ENCODE measurements at regions not wholly inside any gene's neighbourhood (a gene's known extent, or its start where the extent isn't known, plus 50 kb on each side); places are given as distances from the start of the nearest gene placed in this dataset.

DNA sequence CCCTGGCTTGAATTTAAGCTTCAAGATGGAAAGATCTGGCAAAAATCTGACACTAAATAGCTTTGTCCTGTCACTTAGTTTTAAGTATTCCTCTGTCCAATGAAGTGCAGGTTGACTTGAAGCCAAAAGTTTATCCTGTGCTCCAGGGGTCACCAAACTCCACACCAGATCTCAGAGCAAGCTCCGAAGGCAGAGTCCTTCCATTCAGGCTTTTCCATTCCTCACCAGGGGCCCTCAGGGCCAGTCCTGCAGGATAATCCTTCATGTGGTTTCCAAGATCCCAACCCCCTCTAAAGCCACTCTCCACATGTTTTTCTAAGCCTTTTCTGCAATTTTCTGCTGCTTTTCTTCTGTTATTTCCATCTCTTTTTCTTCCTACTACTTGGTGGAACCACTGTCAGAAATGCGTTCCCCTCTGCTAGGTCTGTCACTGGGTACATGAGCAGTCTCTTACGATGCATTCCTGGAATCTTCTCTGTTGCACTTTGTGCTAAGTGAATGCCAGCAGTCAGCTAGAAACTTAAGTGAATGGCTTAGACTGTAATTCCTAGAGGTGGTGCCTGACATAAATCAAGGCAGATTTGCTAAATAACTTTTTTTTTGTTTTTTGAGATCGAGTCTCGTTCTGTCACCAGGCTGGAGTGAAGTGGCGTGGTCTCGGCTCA lies 251.4 kb downstream of the MSRB3 start:
- Histone ChIP-seq H3K9ac (ENCODE audit: low read depth in 1 of 3, low read length in 3 of 3) (no peak overlapping the region), H3K4me3 (ENCODE audit: low read length in 3 of 3) (no peak overlapping the region), H3K9me3 (ENCODE audit: control insufficient read depth in 3 of 3, low read length in 3 of 3) (no peaks in the 10 kb centered on the region), H3K36me3 (ENCODE audit: control insufficient read depth in 3 of 3, insufficient read depth in 3 of 3, low read length in 3 of 3) (no peaks in the 10 kb centered on the region), H3K27ac (ENCODE audit: low read depth, low read length) (no peak overlapping the region), H3K4me1 (ENCODE audit: control insufficient read depth in 3 of 3, insufficient read depth in 3 of 3, low read length in 3 of 3) (peaks cover 0 to 8% (median 4%) of the 10 kb centered on the region in 3 donors), H3K27me3 (ENCODE audit: control insufficient read depth in 3 of 3, insufficient read depth in 3 of 3, low read length in 3 of 3) (no peaks in the 10 kb centered on the region)

- Histone ChIP-seq H3K4me1 (ENCODE audit: control insufficient read depth in 3 of 3, insufficient read depth in 3 of 3, low read length in 3 of 3) (peaks cover 0 to 8% (median 4%) of the 10 kb centered on the region in 3 donors), H3K9ac (ENCODE audit: low read depth in 1 of 3, low read length in 3 of 3) (no peak overlapping the region), H3K9me3 (ENCODE audit: control insufficient read depth in 3 of 3, low read length in 3 of 3) (no peaks in the 10 kb centered on the region), H3K27me3 (ENCODE audit: control insufficient read depth in 3 of 3, insufficient read depth in 3 of 3, low read length in 3 of 3) (no peaks in the 10 kb centered on the region), H3K4me3 (ENCODE audit: low read length in 3 of 3) (no peak overlapping the region), H3K27ac (ENCODE audit: low read depth, low read length) (no peak overlapping the region), H3K36me3 (ENCODE audit: control insufficient read depth in 3 of 3, insufficient read depth in 3 of 3, low read length in 3 of 3) (no peaks in the 10 kb centered on the region)
Observed at GRCh38 chr12:65532162-65532561, 253.7 kb downstream of the MSRB3 start.

DNA sequence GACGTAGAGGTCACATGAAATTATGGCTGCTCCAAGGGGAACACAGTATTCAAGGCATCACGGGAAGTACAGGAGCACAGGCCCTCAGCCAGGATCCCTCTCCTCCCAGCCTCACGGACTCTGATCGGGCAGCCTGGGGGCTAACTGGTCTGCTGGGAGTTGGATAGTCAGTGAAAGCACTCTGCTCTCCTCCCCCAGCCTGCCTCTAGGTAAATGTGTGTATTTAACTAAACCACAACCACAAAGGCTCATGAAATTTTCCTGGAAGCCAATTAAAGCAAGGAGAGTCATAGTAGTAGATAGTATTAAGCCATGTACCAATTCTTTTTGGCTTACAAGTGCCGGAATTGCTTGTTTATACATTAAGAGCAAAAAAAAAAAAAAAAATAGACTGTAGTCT lies 254.3 kb downstream of the MSRB3 start:
- Histone ChIP-seq H3K9me3 (ENCODE audit: control insufficient read depth in 3 of 3, low read length in 3 of 3) (no peaks in the 10 kb centered on the region), H3K9ac (ENCODE audit: low read depth in 1 of 3, low read length in 3 of 3) (no peak overlapping the region), H3K27ac (ENCODE audit: low read depth, low read length) (no peak overlapping the region), H3K36me3 (ENCODE audit: control insufficient read depth in 3 of 3, insufficient read depth in 3 of 3, low read length in 3 of 3) (no peaks in the 10 kb centered on the region), H3K27me3 (ENCODE audit: control insufficient read depth in 3 of 3, insufficient read depth in 3 of 3, low read length in 3 of 3) (no peaks in the 10 kb centered on the region), H3K4me1 (ENCODE audit: control insufficient read depth in 3 of 3, insufficient read depth in 3 of 3, low read length in 3 of 3) (peaks cover 0 to 8% (median 4%) of the 10 kb centered on the region in 3 donors), H3K4me3 (ENCODE audit: low read length in 3 of 3) (no peak overlapping the region)

DNA sequence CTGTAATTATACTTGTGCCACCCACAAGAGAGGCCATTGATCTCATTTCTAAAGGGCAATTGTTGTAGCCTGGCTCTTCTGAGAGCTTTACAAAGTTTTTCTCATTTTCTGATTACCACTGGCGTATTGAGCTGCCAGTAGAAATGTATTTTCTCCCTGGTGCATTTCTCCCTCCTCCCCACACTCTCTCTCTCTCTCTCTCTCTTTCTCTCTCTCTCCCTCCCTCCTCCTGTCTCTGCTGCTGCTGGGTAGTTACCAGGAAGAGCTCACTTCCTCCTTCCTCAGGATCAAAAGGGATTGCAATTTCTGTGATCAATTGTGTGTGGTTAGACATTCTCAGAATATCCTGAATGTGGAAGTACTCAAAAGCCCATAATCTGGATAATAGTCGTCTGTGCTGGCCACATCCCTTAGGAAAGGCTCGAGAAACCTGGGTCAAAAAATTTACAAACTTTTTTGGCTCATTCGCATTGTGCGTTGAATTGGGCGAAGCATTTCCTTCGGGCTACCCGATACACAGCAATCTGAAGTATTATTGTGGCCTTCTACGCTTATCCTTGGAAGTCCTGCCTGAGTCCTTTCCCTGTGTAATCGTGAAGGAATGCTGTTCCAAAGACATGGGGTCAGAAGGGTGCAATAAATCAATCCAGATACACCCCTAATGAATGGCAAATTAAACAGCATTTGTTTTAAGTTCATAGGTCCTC lies 254.8 kb downstream of the MSRB3 start:
- H3K27me3 ChIP-seq (ENCODE audit: control insufficient read depth in 3 of 3, insufficient read depth in 3 of 3, low read length in 3 of 3), result no peaks in the 10 kb centered on the region
- no peak overlapping the region for H3K9ac ChIP-seq (ENCODE audit: low read depth in 1 of 3, low read length in 3 of 3)
- no peaks in the 10 kb centered on the region for H3K9me3 ChIP-seq (ENCODE audit: control insufficient read depth in 3 of 3, low read length in 3 of 3)
- H3K36me3 ChIP-seq (ENCODE audit: control insufficient read depth in 3 of 3, insufficient read depth in 3 of 3, low read length in 3 of 3), result no peaks in the 10 kb centered on the region
- H3K4me3 ChIP-seq (ENCODE audit: low read length in 3 of 3), result no peak overlapping the region
- H3K27ac ChIP-seq (ENCODE audit: low read depth, low read length), result no peak overlapping the region
- H3K4me1 ChIP-seq (ENCODE audit: control insufficient read depth in 3 of 3, insufficient read depth in 3 of 3, low read length in 3 of 3), result peaks cover 0 to 8% (median 4%) of the 10 kb centered on the region in 3 donors

GRCh38 chr12:65534238-65534841 lies 255.9 kb downstream of the MSRB3 start:
- Histone ChIP-seq H3K4me1 (ENCODE audit: control insufficient read depth in 3 of 3, insufficient read depth in 3 of 3, low read length in 3 of 3) (peaks cover 0 to 8% (median 4%) of the 10 kb centered on the region in 3 donors), H3K27me3 (ENCODE audit: control insufficient read depth in 3 of 3, insufficient read depth in 3 of 3, low read length in 3 of 3) (no peaks in the 10 kb centered on the region), H3K36me3 (ENCODE audit: control insufficient read depth in 3 of 3, insufficient read depth in 3 of 3, low read length in 3 of 3) (no peaks in the 10 kb centered on the region), H3K9me3 (ENCODE audit: control insufficient read depth in 3 of 3, low read length in 3 of 3) (no peaks in the 10 kb centered on the region), H3K9ac (ENCODE audit: low read depth in 1 of 3, low read length in 3 of 3) (no peak overlapping the region), H3K4me3 (ENCODE audit: low read length in 3 of 3) (no peak overlapping the region), H3K27ac (ENCODE audit: low read depth, low read length) (no peak overlapping the region)

DNA sequence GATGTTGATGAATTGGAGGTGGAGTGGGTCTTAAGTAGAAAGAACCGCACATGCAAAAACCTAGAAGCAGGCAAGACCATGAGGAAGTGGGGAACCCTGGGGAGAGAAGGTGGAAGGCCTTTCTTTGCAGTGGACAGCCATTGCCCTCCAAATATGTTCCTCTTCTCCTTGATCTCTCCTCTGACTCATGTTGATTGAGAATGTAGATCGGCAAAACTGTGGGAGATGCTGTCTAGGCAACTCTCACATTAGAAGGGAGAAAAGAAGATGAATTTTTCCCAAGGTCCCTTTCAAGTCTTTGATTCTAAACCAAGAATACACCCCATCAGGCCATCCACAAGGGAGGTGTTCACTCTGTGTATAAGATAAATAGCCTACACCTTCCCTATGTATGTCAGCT lies 257.5 kb downstream of the MSRB3 start:
- no peak overlapping the region for H3K27ac ChIP-seq (ENCODE audit: low read depth, low read length)
- no peaks in the 10 kb centered on the region for H3K27me3 ChIP-seq (ENCODE audit: control insufficient read depth in 3 of 3, insufficient read depth in 3 of 3, low read length in 3 of 3)
- no peak overlapping the region for H3K4me3 ChIP-seq (ENCODE audit: low read length in 3 of 3)
- H3K36me3 ChIP-seq (ENCODE audit: control insufficient read depth in 3 of 3, insufficient read depth in 3 of 3, low read length in 3 of 3), result no peaks in the 10 kb centered on the region
- peaks cover 0 to 4% (median 3%) of the 10 kb centered on the region in 3 donors for H3K9me3 ChIP-seq (ENCODE audit: control insufficient read depth in 3 of 3, low read length in 3 of 3)
- no peak overlapping the region for H3K9ac ChIP-seq (ENCODE audit: low read depth in 1 of 3, low read length in 3 of 3)
- peaks cover 0 to 8% (median 4%) of the 10 kb centered on the region in 3 donors for H3K4me1 ChIP-seq (ENCODE audit: control insufficient read depth in 3 of 3, insufficient read depth in 3 of 3, low read length in 3 of 3)

- H3K4me3 ChIP-seq (ENCODE audit: low read length in 3 of 3), result no peak overlapping the region
- H3K27me3 ChIP-seq (ENCODE audit: control insufficient read depth in 3 of 3, insufficient read depth in 3 of 3, low read length in 3 of 3), result no peaks in the 10 kb centered on the region
- H3K27ac ChIP-seq (ENCODE audit: low read depth, low read length), result no peak overlapping the region
- no peak overlapping the region for H3K9ac ChIP-seq (ENCODE audit: low read depth in 1 of 3, low read length in 3 of 3)
- H3K9me3 ChIP-seq (ENCODE audit: control insufficient read depth in 3 of 3, low read length in 3 of 3), result peaks cover 0 to 5% (median 3%) of the 10 kb centered on the region in 3 donors
- peaks cover 0 to 8% (median 4%) of the 10 kb centered on the region in 3 donors for H3K4me1 ChIP-seq (ENCODE audit: control insufficient read depth in 3 of 3, insufficient read depth in 3 of 3, low read length in 3 of 3)
- H3K36me3 ChIP-seq (ENCODE audit: control insufficient read depth in 3 of 3, insufficient read depth in 3 of 3, low read length in 3 of 3), result no peaks in the 10 kb centered on the region
Observed at GRCh38 chr12:65536351-65536750, 257.9 kb downstream of the MSRB3 start.

DNA sequence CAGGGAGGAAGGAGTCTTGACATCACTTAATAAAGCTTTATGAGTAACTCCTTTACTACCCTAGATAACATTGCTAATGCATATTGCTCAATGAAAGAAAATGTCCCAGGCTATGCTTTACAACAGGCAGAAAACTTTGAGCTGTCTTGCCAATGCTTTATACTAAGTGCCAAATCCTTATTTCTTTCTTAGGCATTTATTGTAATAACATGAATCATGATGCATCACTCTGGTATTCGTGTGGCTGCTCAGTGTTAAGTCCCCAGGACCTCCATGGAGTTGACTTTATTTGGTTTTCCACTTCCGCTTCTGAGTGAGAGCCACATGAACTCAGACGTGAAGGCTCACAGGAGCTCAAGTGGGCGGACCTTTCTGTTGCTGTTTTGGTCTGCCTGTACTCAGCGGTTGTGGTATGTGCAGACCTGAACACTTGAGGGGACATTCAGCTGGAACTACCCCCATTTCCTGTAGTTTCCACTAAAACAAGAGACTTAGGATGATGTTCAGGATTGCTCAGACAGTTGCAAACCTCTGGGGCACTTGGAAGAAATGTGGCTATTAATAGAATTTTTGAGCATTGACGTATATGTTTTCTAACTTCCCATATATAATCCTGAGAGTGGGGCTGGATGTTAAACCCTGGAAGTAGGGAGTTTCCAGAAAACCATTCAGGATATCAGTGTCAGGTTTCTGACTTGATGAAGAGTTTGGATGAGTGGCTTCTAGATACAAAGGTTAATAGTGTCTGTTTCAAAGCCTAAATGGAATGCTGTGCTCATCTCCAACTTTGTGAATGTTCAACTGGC lies 258.6 kb downstream of the MSRB3 start:
- no peak overlapping the region for H3K27ac ChIP-seq (ENCODE audit: low read depth, low read length)
- H3K4me1 ChIP-seq (ENCODE audit: control insufficient read depth in 3 of 3, insufficient read depth in 3 of 3, low read length in 3 of 3), result peaks cover 0 to 6% (median 4%) of the 10 kb centered on the region in 3 donors
- peaks cover 0 to 5% (median 3%) of the 10 kb centered on the region in 3 donors for H3K9me3 ChIP-seq (ENCODE audit: control insufficient read depth in 3 of 3, low read length in 3 of 3)
- no peak overlapping the region for H3K4me3 ChIP-seq (ENCODE audit: low read length in 3 of 3)
- no peaks in the 10 kb centered on the region for H3K36me3 ChIP-seq (ENCODE audit: control insufficient read depth in 3 of 3, insufficient read depth in 3 of 3, low read length in 3 of 3)
- H3K27me3 ChIP-seq (ENCODE audit: control insufficient read depth in 3 of 3, insufficient read depth in 3 of 3, low read length in 3 of 3), result no peaks in the 10 kb centered on the region
- no peak overlapping the region for H3K9ac ChIP-seq (ENCODE audit: low read depth in 1 of 3, low read length in 3 of 3)

DNA sequence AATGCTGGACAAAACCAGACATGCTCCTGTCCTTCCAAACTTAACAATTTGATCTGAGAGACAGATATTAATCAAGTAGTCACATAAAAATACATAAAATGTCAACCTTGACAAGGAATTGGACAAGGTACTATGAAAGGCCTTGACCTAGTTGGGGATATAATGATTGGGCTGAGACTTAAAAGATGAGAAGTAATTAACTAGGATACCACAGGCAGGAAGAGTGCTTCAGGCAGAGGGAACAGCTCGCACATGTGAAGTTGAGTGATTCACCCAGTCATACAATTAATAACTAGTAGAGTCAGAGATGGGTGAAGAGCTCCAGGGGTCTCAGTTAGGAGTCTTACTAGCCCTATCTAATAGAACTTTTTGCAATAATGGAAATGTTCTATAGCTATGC lies 259.5 kb downstream of the MSRB3 start:
- H3K27ac ChIP-seq (ENCODE audit: low read depth, low read length), result no peak overlapping the region
- H3K4me1 ChIP-seq (ENCODE audit: control insufficient read depth in 3 of 3, insufficient read depth in 3 of 3, low read length in 3 of 3), result peaks cover 0 to 3% (median 0%) of the 10 kb centered on the region in 3 donors
- H3K9me3 ChIP-seq (ENCODE audit: control insufficient read depth in 3 of 3, low read length in 3 of 3), result peaks cover 0 to 5% (median 3%) of the 10 kb centered on the region in 3 donors
- no peaks in the 10 kb centered on the region for H3K36me3 ChIP-seq (ENCODE audit: control insufficient read depth in 3 of 3, insufficient read depth in 3 of 3, low read length in 3 of 3)
- no peak overlapping the region for H3K4me3 ChIP-seq (ENCODE audit: low read length in 3 of 3)
- no peaks in the 10 kb centered on the region for H3K27me3 ChIP-seq (ENCODE audit: control insufficient read depth in 3 of 3, insufficient read depth in 3 of 3, low read length in 3 of 3)
- H3K9ac ChIP-seq (ENCODE audit: low read depth in 1 of 3, low read length in 3 of 3), result no peak overlapping the region
